Smooth muscle cell (in vitro differentiated cells): ENCODE measurements at regions not wholly inside any gene's neighbourhood (a gene's known extent, or its start where the extent isn't known, plus 50 kb on each side); places are given as distances from the start of the nearest gene placed in this dataset.

ENCODE experiments used
- DNase-seq: peaks from one replicate; lab custom pipeline; 2025; ENCODE audit not compliant: unreplicated experiment; lab: John Stamatoyannopoulos, UW
- H2AFZ ChIP-seq: fragments of 200-600 bp; sonication (generic); 2 replicates; pipeline ENCODE4 v1.6.0; 2016; ENCODE audit warnings: antibody characterized with exemption, low read depth, mild to moderate bottlenecking
- H3F3A ChIP-seq: fragments of 200-600 bp; sonication (generic); 2 replicates; pipeline ENCODE4 v1.6.0; 2017; ENCODE audit warnings: antibody characterized with exemption, low read depth
- H3K27ac ChIP-seq: fragments of 200-600 bp; sonication (generic); 2 replicates; pipeline ENCODE4 v1.5.1; 2016; ENCODE audit warnings: low read depth, mild to moderate bottlenecking
- H3K27me3 ChIP-seq: fragments of 200-600 bp; sonication (generic); 2 replicates; pipeline ENCODE4 v1.6.1; 2016; ENCODE audit warnings: low read depth, mild to moderate bottlenecking
- H3K36me3 ChIP-seq: fragments of 200-600 bp; sonication (generic); 2 replicates; pipeline ENCODE4 v1.5.1; 2016; ENCODE audit warnings: low read depth
- H3K4me1 ChIP-seq: fragments of 200-600 bp; sonication (generic); 2 replicates; pipeline ENCODE4 v1.5.1; 2016; ENCODE audit warnings: low read depth
- H3K4me2 ChIP-seq: fragments of 200-600 bp; sonication (generic); 2 replicates; pipeline ENCODE4 v1.6.0; 2016; ENCODE audit warnings: mild to moderate bottlenecking
- H3K4me3 ChIP-seq: fragments of 200-600 bp; sonication (generic); 2 replicates; pipeline ENCODE4 v1.5.1; 2016; ENCODE audit warnings: mild to moderate bottlenecking
- H3K79me2 ChIP-seq: fragments of 200-600 bp; sonication (generic); 2 replicates; pipeline ENCODE4 v1.6.0; 2016; ENCODE audit warnings: low read depth, mild to moderate bottlenecking
- H3K9ac ChIP-seq: fragments of 200-600 bp; sonication (generic); 2 replicates; pipeline ENCODE4 v1.6.0; 2016; ENCODE audit warnings: low read depth
- H3K9me3 ChIP-seq: fragments of 200-600 bp; sonication (generic); replicated peaks from 2 replicates; pipeline ENCODE4 v1.5.1; 2016; ENCODE audit warnings: low read depth
- H4K20me1 ChIP-seq: fragments of 200-600 bp; sonication (generic); 2 replicates; pipeline ENCODE4 v1.6.0; 2016; ENCODE audit warnings: low read depth
- CTCF ChIP-seq: fragments of 200-600 bp; sonication (generic); IDR thresholded peaks from 2 replicates; pipeline ENCODE4 v1.5.1; 2017; ENCODE audit warnings: borderline replicate concordance, mild to moderate bottlenecking, antibody characterized with exemption; ENCODE audit not compliant: insufficient read depth, poor library complexity, severe bottlenecking
- WGBS: methylation state at CpG from one replicate; pipeline ENCODE4 v1.1.7; 2016; ENCODE audit warnings: low lambda C conversion rate; 5-methylcytosine and 5-hydroxymethylcytosine counted together

GRCh38 chr2:160940699-160941098 is 219.5 kb upstream of the TANK start:
- H3K9me3 ChIP-seq: no peaks in the 10 kb centered on the region
- no peaks in the 10 kb centered on the region for H4K20me1 ChIP-seq
- H3K9ac ChIP-seq: no peak overlapping the region
- no peak for TF ChIP-seq CTCF
- no peaks in the 10 kb centered on the region for H3K79me2 ChIP-seq
- H3K27me3 ChIP-seq: no peaks in the 10 kb centered on the region
- no peaks in the 10 kb centered on the region for H3K36me3 ChIP-seq
- no peaks in the 10 kb centered on the region for H3K4me1 ChIP-seq
- no peak overlapping the region for H3K27ac ChIP-seq
- H3K4me3 ChIP-seq: no peak overlapping the region
- H3F3A ChIP-seq: no peaks in the 10 kb centered on the region
- 91% methylated on average over 2 of the region's 2 CpGs for WGBS
- H2AFZ ChIP-seq: no peak overlapping the region
- no peak for DNase-seq
- H3K4me2 ChIP-seq: no peak overlapping the region

- no peak overlapping the region for H3K27ac ChIP-seq
- 80% methylated on average over 1 of the region's 1 CpG for WGBS
- no peaks in the 10 kb centered on the region for H3K27me3 ChIP-seq
- H4K20me1 ChIP-seq: no peaks in the 10 kb centered on the region
- H3K79me2 ChIP-seq: no peaks in the 10 kb centered on the region
- no peaks in the 10 kb centered on the region for H3F3A ChIP-seq
- H3K9ac ChIP-seq: no peak overlapping the region
- no peaks in the 10 kb centered on the region for H3K36me3 ChIP-seq
- no peak overlapping the region for H3K4me3 ChIP-seq
- H2AFZ ChIP-seq: no peak overlapping the region
- no peaks in the 10 kb centered on the region for H3K9me3 ChIP-seq
- H3K4me2 ChIP-seq: no peak overlapping the region
- TF ChIP-seq CTCF: no peak
- H3K4me1 ChIP-seq: no peaks in the 10 kb centered on the region
- no peak for DNase-seq
Observed at GRCh38 chr2:160941290-160941846, 218.9 kb upstream of the TANK start.

- Histone ChIP-seq H3K27me3 (no peaks in the 10 kb centered on the region), H4K20me1 (no peaks in the 10 kb centered on the region), H3K4me2 (no peak overlapping the region), H3K4me3 (no peak overlapping the region), H3K27ac (no peak overlapping the region), H2AFZ (no peak overlapping the region), H3K79me2 (no peaks in the 10 kb centered on the region), H3K9me3 (no peaks in the 10 kb centered on the region), H3F3A (no peaks in the 10 kb centered on the region), H3K9ac (no peak overlapping the region), H3K36me3 (no peaks in the 10 kb centered on the region), H3K4me1 (no peaks in the 10 kb centered on the region)
- DNase-seq: no peak
- 80% methylated on average over 10 of the region's 10 CpGs for WGBS
- TF ChIP-seq CTCF: no peak
Observed at GRCh38 chr2:160942476-160943142, 217.6 kb upstream of the TANK start.

- TF ChIP-seq CTCF: no peak
- H2AFZ ChIP-seq: no peak overlapping the region
- H3K36me3 ChIP-seq: no peaks in the 10 kb centered on the region
- no peak overlapping the region for H3K27ac ChIP-seq
- WGBS: 93% methylated on average over 3 of the region's 3 CpGs
- H3F3A ChIP-seq: no peaks in the 10 kb centered on the region
- no peak overlapping the region for H3K9ac ChIP-seq
- no peak overlapping the region for H3K4me2 ChIP-seq
- H3K4me3 ChIP-seq: no peak overlapping the region
- H4K20me1 ChIP-seq: no peaks in the 10 kb centered on the region
- no peak for DNase-seq
- no peaks in the 10 kb centered on the region for H3K4me1 ChIP-seq
- H3K27me3 ChIP-seq: no peaks in the 10 kb centered on the region
- H3K9me3 ChIP-seq: no peaks in the 10 kb centered on the region
- no peaks in the 10 kb centered on the region for H3K79me2 ChIP-seq
Observed at GRCh38 chr2:160943414-160943813, 216.8 kb upstream of the TANK start.
